HG03039 (cell line): ENCODE measurements at regions not wholly inside any gene's neighbourhood (a gene's known extent, or its start where the extent isn't known, plus 50 kb on each side); places are given as distances from the start of the nearest gene placed in this dataset.
"Not testable (repeated sequence)": the region's sequence is repeated elsewhere in the genome, so short reads cannot be mapped to it uniquely, and the experiment has no call there.

Experiments used
- ATAC-seq: cut with Tn5 transposase; IDR thresholded peaks from one replicate; pipeline ENCODE4 v1.9.1; 2021; ENCODE audit warnings: mild to moderate bottlenecking, moderate library complexity; ENCODE audit not compliant: unreplicated experiment

- no peak for ATAC-seq
Measured at GRCh38 chr13:73162912-73163911, 104.4 kb downstream of the KLF5 start.

GRCh38 chr13:73160371-73161031 is 101.7 kb downstream of the KLF5 start:
- ATAC-seq: not testable (repeated sequence)

GRCh38 chr13:73158851-73159250 is 100.0 kb downstream of the KLF5 start:
- ATAC-seq: no peak

GRCh38 chr13:73157031-73157430 is 98.2 kb downstream of the KLF5 start:
- ATAC-seq: no peak

- no peak for ATAC-seq
Measured at GRCh38 chr13:73146707-73147106, 87.9 kb downstream of the KLF5 start.

- ATAC-seq: no peak
Measured at GRCh38 chr13:73142071-73142470, 83.3 kb downstream of the KLF5 start.

- no peak for ATAC-seq
Measured at GRCh38 chr13:73141292-73141771, 82.5 kb downstream of the KLF5 start.

GRCh38 chr13:73140801-73141200 is 82.0 kb downstream of the KLF5 start:
- no peak for ATAC-seq

- ATAC-seq: no peak
Measured at GRCh38 chr13:73138638-73139491, 80.1 kb downstream of the KLF5 start.

- no peak for ATAC-seq
Measured at GRCh38 chr13:73138276-73138637, 79.5 kb downstream of the KLF5 start.

- no peak for ATAC-seq
Measured at GRCh38 chr13:73136776-73137175, 78.0 kb downstream of the KLF5 start.

GRCh38 chr13:73133531-73133930 is 74.7 kb downstream of the KLF5 start:
- no peak for ATAC-seq

GRCh38 chr13:73131247-73131646 is 72.4 kb downstream of the KLF5 start:
- no peak for ATAC-seq

- no peak for ATAC-seq
Measured at GRCh38 chr13:73129023-73129422, 70.2 kb downstream of the KLF5 start.
